Heart right ventricle (tissue), 16 donors: ENCODE measurements at regions not wholly inside any gene's neighbourhood (a gene's known extent, or its start where the extent isn't known, plus 50 kb on each side); places are given as distances from the start of the nearest gene placed in this dataset.
"Not testable (repeated sequence)": the region's sequence is repeated elsewhere in the genome, so short reads cannot be mapped to it uniquely, and the experiment has no call there.

Source experiments
- ATAC-seq, 8 donors: fragments of 200-7000 bp; cut with Tn5 transposase; one replicate each; pipeline ENCODE4 v1.9.1; 2020; ENCODE audit warnings: mild to moderate bottlenecking in 8 of 8, moderate library complexity in 8 of 8, moderate number of reproducible peaks in 1 of 8
- DNase-seq, 2 donors: peaks; one replicate each; pipeline ENCODE4 v3.0.0-alpha.2; 2020
- H3K27ac ChIP-seq, 10 donors: fragments of 200-600 bp; sonication (generic) in 2 of 10; one replicate each; pipeline versions ENCODE4 v1.5.0 to v1.8.0; 2020 to 2022; ENCODE audit warnings: mild to moderate bottlenecking in 3 of 10
- H3K27me3 ChIP-seq, 7 donors: fragments of 200-600 bp; one replicate each; pipeline ENCODE4 v1.8.0; 2021 to 2022; ENCODE audit warnings: mild to moderate bottlenecking in 2 of 7
- H3K36me3 ChIP-seq, 9 donors: fragments of 200-600 bp; sonication (generic) in 1 of 9; one replicate each; pipeline versions ENCODE4 v1.5.0 to v1.8.0; 2020 to 2022; ENCODE audit warnings: mild to moderate bottlenecking in 2 of 9
- H3K4me1 ChIP-seq, 9 donors: fragments of 200-600 bp; sonication (generic) in 1 of 9; one replicate each; pipeline versions ENCODE4 v1.5.0 to v1.8.0; 2020 to 2022; ENCODE audit warnings: mild to moderate bottlenecking in 4 of 9
- H3K4me3 ChIP-seq, 10 donors: fragments of 200-600 bp; sonication (generic) in 2 of 10; one replicate each; pipeline versions ENCODE4 v1.5.0 to v1.8.0; 2020 to 2022; ENCODE audit warnings: mild to moderate bottlenecking in 7 of 10, moderate library complexity in 2 of 10
- H3K9me3 ChIP-seq, 11 donors: fragments of 200-600 bp in 10 of 11; sonication (generic) in 2 of 11; one replicate each; pipeline versions ENCODE4 v1.5.0 to v1.8.0; 2013 to 2022; ENCODE audit warnings: mild to moderate bottlenecking in 2 of 11, control low read depth in 1 of 11, moderate library complexity in 1 of 11
- CTCF ChIP-seq, 9 donors: fragments of 200-600 bp; sonication (generic) in 2 of 9; IDR thresholded peaks; one replicate each; pipeline versions ENCODE4 v1.5.0 to v1.8.0; 2021 to 2022; ENCODE audit warnings: antibody characterized with exemption in 9 of 9, mild to moderate bottlenecking in 5 of 9, moderate library complexity in 1 of 9
- WGBS, 2 donors: extraction: QIAGEN DNeasy Blood & Tissue Kit; methylation state at CpG; one replicate each; pipeline ENCODE4 v1.1.7; 2013; ENCODE audit warnings: inconsistent platforms in 1 of 2; 5-methylcytosine and 5-hydroxymethylcytosine counted together
- intact Hi-C, 10 donors: fragments of 100-400 bp; cut with DNase I; formaldehyde crosslinking; loops; one replicate each; pipeline versions ENCODE4 v1.11.1 to v1.14.2; 2022
- donor health status: Arrhythmogenic right ventricular cardiomyopathy.
- donor health status: ischemic (EF 13 %, LVEDD 7.1; RV severe dilation, severe dysfunction).
- donor health status: healthy with polysubstance abuse.
- donor health status: DM: no; HTN: yes; CAD: no.
- donor health status: DM: no; HTN: no; CAD: no.
- donor health status: ischemic (EF 25% LVEDD 6.9; RV normal size, moderate dysfunction).
- donor health status: ischemic (EF 25% LVEDD 5.7; RV mildly dilated, moderate dysfunction).
- donor health status: healthy.
- donor health status: DM: yes; HTN: yes; CAD: no.
- donor health status: Ischemic cardiomyopathy.
- donor health status: ischemic (EF 35%, LVEDD 5.7; RV mildly dilated, moderate dysfunction).
- donor health status: nonischemic (EF 11% LVEDD 7.7; RV severe dilation, severe dysfunction).
- donor health status: DM: yes; HTN: yes; CAD: no.
- donor health status: PGD.
- donor health status: ischemic (EF 29% LVEDD 5.4; RV normal size, mild dysfunction).
- donor health status: nonischemic (EF 23%, LVEDD 6.1; RV moderate dilation, normal function).

GRCh38 chr6:86738078-86738477 lies 199.2 kb upstream of the HTR1E start:
- Histone ChIP-seq H3K4me1 (no peaks in the 10 kb centered on the region), H3K27ac (no peak overlapping the region), H3K36me3 (no peaks in the 10 kb centered on the region), H3K27me3 (no peaks in the 10 kb centered on the region), H3K9me3 (peaks cover 0 to 20% (median 0%) of the 10 kb centered on the region in 11 donors), H3K4me3 (no peak overlapping the region)
- intact Hi-C loops = no loop called here
- ATAC-seq (no peak), DNase-seq (no peak)
- no peak for TF ChIP-seq CTCF (IDR thresholded peaks at IDR 0.05)
- 90 to 91% methylated on average over 1 of the region's 1 CpG for WGBS, 2 donors

- ATAC-seq, intact Hi-C loops, DNase-seq: not testable (repeated sequence)
These were observed 205.7 kb upstream of the HTR1E start for GRCh38 chr6:86731631-86732030.

GRCh38 chr6:86730772-86731171 lies 206.6 kb upstream of the HTR1E start:
- 87 to 91% methylated on average over 4 of the region's 4 CpGs for WGBS, 2 donors
- H3K4me1 ChIP-seq, H3K4me3 ChIP-seq: not testable (repeated sequence)

More at GRCh38 chr6:86731631-86732030, 205.7 kb upstream of the HTR1E start:
- not testable (repeated sequence) for H3K4me1 ChIP-seq, H3K4me3 ChIP-seq, H3K36me3 ChIP-seq, H3K27ac ChIP-seq, H3K27me3 ChIP-seq
- 78 to 84% methylated on average over 8 of the region's 8 CpGs for WGBS, 2 donors
- H3K9me3 ChIP-seq = peaks cover 0 to 35% (median 0%) of the 10 kb centered on the region in 11 donors

GRCh38 chr6:86730216-86730615 lies 207.1 kb upstream of the HTR1E start:
- no peak overlapping the region for H3K27ac ChIP-seq
- DNase-seq (no peak), ATAC-seq (no peak)
- peaks cover 0 to 43% (median 5%) of the 10 kb centered on the region in 11 donors for H3K9me3 ChIP-seq
- WGBS, 2 donors = 29 to 43% methylated on average over 1 of the region's 1 CpG
- no peaks in the 10 kb centered on the region for H3K4me1 ChIP-seq
- no peaks in the 10 kb centered on the region for H3K27me3 ChIP-seq
- intact Hi-C loops = no loop called here
- TF ChIP-seq CTCF (IDR thresholded peaks at IDR 0.05) = no peak
- no peaks in the 10 kb centered on the region for H3K36me3 ChIP-seq
- H3K4me3 ChIP-seq = no peak overlapping the region

More at GRCh38 chr6:86730772-86731171, 206.6 kb upstream of the HTR1E start:
- intact Hi-C loops, ATAC-seq, DNase-seq, H3K36me3 ChIP-seq, H3K27ac ChIP-seq, H3K27me3 ChIP-seq: not testable (repeated sequence)
- H3K9me3 ChIP-seq = peaks cover 0 to 39% (median 3%) of the 10 kb centered on the region in 11 donors

GRCh38 chr6:86728976-86729375 lies 208.4 kb upstream of the HTR1E start:
- no peak for DNase-seq
- WGBS, 2 donors = 74 to 78% methylated on average over 2 of the region's 2 CpGs
- H3K27ac ChIP-seq = no peak overlapping the region
- H3K4me3 ChIP-seq = no peak overlapping the region
- intact Hi-C loops = no loop called here
- H3K9me3 ChIP-seq = peaks cover 0 to 45% (median 5%) of the 10 kb centered on the region in 11 donors
- no peak for TF ChIP-seq CTCF (IDR thresholded peaks at IDR 0.05)
- no peaks in the 10 kb centered on the region for H3K27me3 ChIP-seq
- H3K4me1 ChIP-seq = no peaks in the 10 kb centered on the region
- ATAC-seq = no peak
- H3K36me3 ChIP-seq = no peaks in the 10 kb centered on the region
